ENCODE measurements at regions not wholly inside any gene's neighbourhood (a gene's known extent, or its start where the extent isn't known, plus 50 kb on each side); places are given as distances from the start of the nearest gene placed in this dataset.
"Not testable (repeated sequence)": the region's sequence is repeated elsewhere in the genome, so short reads cannot be mapped to it uniquely, and the experiment has no call there.

DNA sequence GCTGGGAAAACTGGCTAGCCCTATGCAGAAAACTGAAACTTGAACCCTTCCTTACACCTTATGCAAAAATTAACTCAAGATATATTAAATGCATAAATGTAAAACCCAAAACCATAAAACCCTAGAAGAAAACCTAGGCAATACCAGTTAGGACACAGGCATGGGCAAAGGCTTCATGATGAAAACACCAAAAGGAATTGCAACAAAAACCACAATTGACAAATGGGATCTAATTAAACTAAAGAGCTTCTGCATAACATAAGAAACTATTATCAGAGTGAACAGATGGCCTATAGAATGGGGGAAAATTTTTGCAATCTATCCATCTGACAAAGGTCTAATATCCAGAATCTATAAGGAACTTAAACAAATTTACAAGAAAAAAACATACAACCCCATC, 192.9 kb upstream of the SLC7A11 start:
- not testable (repeated sequence) for H3K27ac ChIP-seq (ENCODE audit: low read depth in 2 of 2, low read length in 1 of 2); H3K36me3 ChIP-seq (ENCODE audit: control insufficient read depth in 2 of 2, insufficient read depth in 2 of 2, low read length in 1 of 2); H3K4me1 ChIP-seq (ENCODE audit: control insufficient read depth in 2 of 2, insufficient read depth in 2 of 2, low read length in 1 of 2); H3K4me3 ChIP-seq (ENCODE audit: low read depth in 1 of 2, low read length in 2 of 2); H3K27me3 ChIP-seq (ENCODE audit: control insufficient read depth in 1 of 2, insufficient read depth in 2 of 2, low read length in 2 of 2); H3K9me3 ChIP-seq (ENCODE audit: control insufficient read depth in 2 of 2, insufficient read depth in 1 of 2, low read depth in 1 of 2, low read length in 1 of 2)

DNA sequence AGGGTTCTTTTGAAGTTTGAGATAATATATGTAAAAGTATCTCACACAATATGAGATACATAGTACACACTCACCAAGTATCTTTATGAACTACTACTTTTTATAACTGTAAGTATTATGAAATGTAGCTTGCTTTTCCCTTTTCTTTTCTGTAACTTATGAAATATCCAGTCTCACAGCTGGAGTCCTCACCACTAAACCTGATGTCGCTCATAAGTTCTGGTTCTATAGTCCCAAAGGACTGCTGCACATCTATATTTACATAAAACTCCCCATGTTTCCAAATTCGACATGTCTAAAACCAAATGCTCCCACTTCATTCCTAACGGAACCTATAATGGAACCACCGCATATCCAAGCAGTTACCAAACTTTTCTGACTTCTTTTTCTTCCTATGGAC, 186.5 kb upstream of the SLC7A11 start:
- no peak overlapping the region for H3K27ac ChIP-seq (ENCODE audit: low read depth in 2 of 2, low read length in 1 of 2)
- 92 to 94% methylated on average over 4 of the region's 4 CpGs for WGBS, 2 donors
- no peaks in the 10 kb centered on the region for H3K4me1 ChIP-seq (ENCODE audit: control insufficient read depth in 2 of 2, insufficient read depth in 2 of 2, low read length in 1 of 2)
- no peaks in the 10 kb centered on the region for H3K27me3 ChIP-seq (ENCODE audit: control insufficient read depth in 1 of 2, insufficient read depth in 2 of 2, low read length in 2 of 2)
- no peaks in the 10 kb centered on the region for H3K36me3 ChIP-seq (ENCODE audit: control insufficient read depth in 2 of 2, insufficient read depth in 2 of 2, low read length in 1 of 2)
- H3K4me3 ChIP-seq (ENCODE audit: low read depth in 1 of 2, low read length in 2 of 2), result no peak overlapping the region
- no peaks in the 10 kb centered on the region for H3K9me3 ChIP-seq (ENCODE audit: control insufficient read depth in 2 of 2, insufficient read depth in 1 of 2, low read depth in 1 of 2, low read length in 1 of 2)

DNA sequence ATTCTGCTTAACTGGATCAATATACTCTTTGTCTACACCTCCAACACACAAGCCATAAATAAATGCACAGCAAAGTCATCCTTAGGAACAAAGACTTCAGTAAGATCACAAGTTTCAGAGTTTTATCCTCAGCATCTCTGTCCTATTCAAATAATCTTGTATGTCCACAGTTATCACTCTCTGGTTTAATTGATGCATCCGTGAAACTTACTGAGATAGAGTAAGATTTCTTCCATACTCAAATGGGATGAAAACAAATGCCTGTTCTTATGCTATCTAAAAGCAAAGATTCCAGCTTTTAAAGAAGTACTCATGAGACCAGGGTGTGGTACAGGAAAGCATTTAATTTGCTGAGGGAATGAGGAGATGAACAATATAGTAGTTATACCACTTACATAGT, 184.6 kb upstream of the SLC7A11 start:
- 90 to 93% methylated on average over 1 of the region's 1 CpG for WGBS, 2 donors
- Histone ChIP-seq H3K36me3 (ENCODE audit: control insufficient read depth in 2 of 2, insufficient read depth in 2 of 2, low read length in 1 of 2) (no peaks in the 10 kb centered on the region), H3K4me3 (ENCODE audit: low read depth in 1 of 2, low read length in 2 of 2) (no peak overlapping the region), H3K4me1 (ENCODE audit: control insufficient read depth in 2 of 2, insufficient read depth in 2 of 2, low read length in 1 of 2) (no peaks in the 10 kb centered on the region), H3K9me3 (ENCODE audit: control insufficient read depth in 2 of 2, insufficient read depth in 1 of 2, low read depth in 1 of 2, low read length in 1 of 2) (no peaks in the 10 kb centered on the region), H3K27ac (ENCODE audit: low read depth in 2 of 2, low read length in 1 of 2) (no peak overlapping the region), H3K27me3 (ENCODE audit: control insufficient read depth in 1 of 2, insufficient read depth in 2 of 2, low read length in 2 of 2) (no peaks in the 10 kb centered on the region)

DNA sequence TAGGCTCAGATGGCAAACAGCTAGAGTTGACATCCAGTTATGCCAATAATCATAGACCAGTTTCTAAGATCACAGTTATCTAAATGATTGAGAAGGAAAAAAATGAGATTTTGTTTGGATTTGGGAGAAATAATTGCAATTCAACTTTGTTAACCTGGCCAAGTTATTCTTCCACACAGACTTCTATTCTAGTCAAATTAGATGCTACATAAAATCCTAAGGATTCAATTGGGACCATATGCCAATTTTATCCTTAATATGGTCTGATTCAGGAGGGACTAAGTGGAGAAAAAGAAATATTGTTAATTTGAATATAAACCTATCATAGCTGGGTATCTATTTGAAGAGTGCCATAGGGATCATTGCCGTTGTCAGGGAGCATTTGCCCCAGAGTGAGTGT, 178.3 kb upstream of the SLC7A11 start:
- no peaks in the 10 kb centered on the region for H3K27me3 ChIP-seq (ENCODE audit: control insufficient read depth in 1 of 2, insufficient read depth in 2 of 2, low read length in 2 of 2)
- no peaks in the 10 kb centered on the region for H3K9me3 ChIP-seq (ENCODE audit: control insufficient read depth in 2 of 2, insufficient read depth in 1 of 2, low read depth in 1 of 2, low read length in 1 of 2)
- no peak overlapping the region for H3K27ac ChIP-seq (ENCODE audit: low read depth in 2 of 2, low read length in 1 of 2)
- H3K36me3 ChIP-seq (ENCODE audit: control insufficient read depth in 2 of 2, insufficient read depth in 2 of 2, low read length in 1 of 2), result no peaks in the 10 kb centered on the region
- no peak overlapping the region for H3K4me3 ChIP-seq (ENCODE audit: low read depth in 1 of 2, low read length in 2 of 2)
- H3K4me1 ChIP-seq (ENCODE audit: control insufficient read depth in 2 of 2, insufficient read depth in 2 of 2, low read length in 1 of 2), result no peaks in the 10 kb centered on the region
- whole genome bisulfite sequencing, 2 donors, result 88 to 91% methylated on average over 1 of the region's 1 CpG

DNA sequence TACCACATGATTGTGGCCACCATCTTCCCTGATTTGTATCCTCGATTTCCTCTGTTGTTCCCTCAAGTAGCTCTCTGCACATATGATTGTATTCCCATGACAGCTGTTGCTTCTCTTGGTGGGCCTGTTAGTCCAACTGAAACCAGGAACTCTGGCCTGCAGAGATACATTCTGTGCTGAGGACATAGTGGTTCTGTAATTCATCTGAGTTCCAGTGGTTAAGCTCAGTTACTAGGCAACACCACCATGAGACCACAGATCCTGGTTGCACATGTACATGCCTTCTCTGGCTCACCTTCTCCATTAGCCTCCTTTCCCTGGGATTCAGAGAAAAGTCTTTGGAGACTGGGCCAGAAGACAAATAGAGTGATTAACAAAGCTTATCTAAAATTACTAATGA, 172.1 kb upstream of the SLC7A11 start:
- no peak overlapping the region for H3K27ac ChIP-seq (ENCODE audit: low read depth in 2 of 2, low read length in 1 of 2)
- H3K36me3 ChIP-seq (ENCODE audit: control insufficient read depth in 2 of 2, insufficient read depth in 2 of 2, low read length in 1 of 2), result no peaks in the 10 kb centered on the region
- H3K27me3 ChIP-seq (ENCODE audit: control insufficient read depth in 1 of 2, insufficient read depth in 2 of 2, low read length in 2 of 2), result no peaks in the 10 kb centered on the region
- no peaks in the 10 kb centered on the region for H3K9me3 ChIP-seq (ENCODE audit: control insufficient read depth in 2 of 2, insufficient read depth in 1 of 2, low read depth in 1 of 2, low read length in 1 of 2)
- whole genome bisulfite sequencing, 2 donors, result 81 to 82% methylated on average over 1 of the region's 1 CpG
- no peak overlapping the region for H3K4me3 ChIP-seq (ENCODE audit: low read depth in 1 of 2, low read length in 2 of 2)
- H3K4me1 ChIP-seq (ENCODE audit: control insufficient read depth in 2 of 2, insufficient read depth in 2 of 2, low read length in 1 of 2), result no peaks in the 10 kb centered on the region

DNA sequence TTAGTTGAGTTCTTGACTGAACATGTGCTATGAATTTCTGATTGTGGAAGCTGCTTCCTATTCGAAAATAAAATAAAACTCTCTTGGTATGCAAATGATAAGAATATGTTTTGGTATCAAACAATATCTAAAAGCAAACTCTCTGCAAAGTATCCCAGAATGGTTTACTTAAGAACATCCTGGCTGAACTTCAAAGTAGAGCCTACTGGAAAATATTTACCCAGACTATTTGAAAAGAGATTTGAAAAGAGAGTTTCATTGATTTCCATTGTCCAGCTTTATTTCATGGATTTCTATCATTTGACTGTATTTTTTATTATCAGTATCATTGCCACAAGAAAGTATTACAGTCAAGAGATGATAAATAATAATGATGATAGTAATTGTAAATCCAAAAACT, 171.1 kb upstream of the SLC7A11 start:
- 50 to 52% methylated on average over 1 of the region's 1 CpG for WGBS, 2 donors
- no peaks in the 10 kb centered on the region for H3K9me3 ChIP-seq (ENCODE audit: control insufficient read depth in 2 of 2, insufficient read depth in 1 of 2, low read depth in 1 of 2, low read length in 1 of 2)
- H3K36me3 ChIP-seq (ENCODE audit: control insufficient read depth in 2 of 2, insufficient read depth in 2 of 2, low read length in 1 of 2), result no peaks in the 10 kb centered on the region
- no peaks in the 10 kb centered on the region for H3K27me3 ChIP-seq (ENCODE audit: control insufficient read depth in 1 of 2, insufficient read depth in 2 of 2, low read length in 2 of 2)
- H3K4me1 ChIP-seq (ENCODE audit: control insufficient read depth in 2 of 2, insufficient read depth in 2 of 2, low read length in 1 of 2), result no peaks in the 10 kb centered on the region
- no peak overlapping the region for H3K4me3 ChIP-seq (ENCODE audit: low read depth in 1 of 2, low read length in 2 of 2)
- H3K27ac ChIP-seq (ENCODE audit: low read depth in 2 of 2, low read length in 1 of 2), result no peak overlapping the region

DNA sequence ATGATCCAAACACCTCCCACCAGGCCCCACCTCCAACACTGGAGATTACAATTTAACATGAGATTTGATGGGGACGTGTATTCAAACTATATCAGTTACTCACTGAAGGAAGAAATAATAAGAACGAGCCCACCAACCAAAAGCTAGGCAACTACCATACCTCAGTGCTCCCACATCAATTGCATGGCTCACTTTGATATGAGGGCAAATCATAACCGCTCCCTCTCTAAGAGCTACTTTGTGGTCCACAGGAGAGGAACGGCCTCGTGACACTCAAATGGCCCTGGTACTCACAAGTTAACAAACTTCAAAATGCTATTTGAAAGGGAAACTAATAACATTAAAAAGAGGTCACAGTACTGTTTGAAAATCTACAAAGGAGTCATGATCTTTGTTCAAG, 170.7 kb upstream of the SLC7A11 start:
- Histone ChIP-seq H3K36me3 (ENCODE audit: control insufficient read depth in 2 of 2, insufficient read depth in 2 of 2, low read length in 1 of 2) (no peaks in the 10 kb centered on the region), H3K9me3 (ENCODE audit: control insufficient read depth in 2 of 2, insufficient read depth in 1 of 2, low read depth in 1 of 2, low read length in 1 of 2) (no peaks in the 10 kb centered on the region), H3K4me1 (ENCODE audit: control insufficient read depth in 2 of 2, insufficient read depth in 2 of 2, low read length in 1 of 2) (no peaks in the 10 kb centered on the region), H3K27me3 (ENCODE audit: control insufficient read depth in 1 of 2, insufficient read depth in 2 of 2, low read length in 2 of 2) (no peaks in the 10 kb centered on the region), H3K27ac (ENCODE audit: low read depth in 2 of 2, low read length in 1 of 2) (no peak overlapping the region), H3K4me3 (ENCODE audit: low read depth in 1 of 2, low read length in 2 of 2) (no peak overlapping the region)
- WGBS, 2 donors, result 88% methylated on average over 5 of the region's 5 CpGs

DNA sequence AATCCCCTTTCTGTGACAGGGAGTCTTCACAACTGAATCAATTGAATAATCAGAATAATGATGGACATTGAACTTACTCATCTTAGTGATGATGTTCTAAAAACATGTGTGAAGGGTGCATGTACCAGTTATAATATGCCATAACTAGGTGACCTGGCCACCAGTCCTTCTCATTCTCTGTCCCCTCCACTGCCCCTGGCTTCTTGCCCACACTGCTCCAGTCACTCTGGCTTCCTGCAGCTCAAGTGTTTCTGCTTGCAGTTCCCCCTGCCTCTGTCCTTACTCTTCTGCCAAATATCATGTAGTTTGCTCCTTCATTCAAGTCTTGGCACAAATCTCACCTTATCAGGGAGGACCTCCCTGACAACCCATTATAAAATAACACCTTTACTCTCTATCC, 168.1 kb upstream of the SLC7A11 start:
- Histone ChIP-seq H3K36me3 (ENCODE audit: control insufficient read depth in 2 of 2, insufficient read depth in 2 of 2, low read length in 1 of 2) (no peaks in the 10 kb centered on the region), H3K27me3 (ENCODE audit: control insufficient read depth in 1 of 2, insufficient read depth in 2 of 2, low read length in 2 of 2) (no peaks in the 10 kb centered on the region), H3K9me3 (ENCODE audit: control insufficient read depth in 2 of 2, insufficient read depth in 1 of 2, low read depth in 1 of 2, low read length in 1 of 2) (no peaks in the 10 kb centered on the region), H3K4me3 (ENCODE audit: low read depth in 1 of 2, low read length in 2 of 2) (no peak overlapping the region), H3K4me1 (ENCODE audit: control insufficient read depth in 2 of 2, insufficient read depth in 2 of 2, low read length in 1 of 2) (no peaks in the 10 kb centered on the region), H3K27ac (ENCODE audit: low read depth in 2 of 2, low read length in 1 of 2) (no peak overlapping the region)

DNA sequence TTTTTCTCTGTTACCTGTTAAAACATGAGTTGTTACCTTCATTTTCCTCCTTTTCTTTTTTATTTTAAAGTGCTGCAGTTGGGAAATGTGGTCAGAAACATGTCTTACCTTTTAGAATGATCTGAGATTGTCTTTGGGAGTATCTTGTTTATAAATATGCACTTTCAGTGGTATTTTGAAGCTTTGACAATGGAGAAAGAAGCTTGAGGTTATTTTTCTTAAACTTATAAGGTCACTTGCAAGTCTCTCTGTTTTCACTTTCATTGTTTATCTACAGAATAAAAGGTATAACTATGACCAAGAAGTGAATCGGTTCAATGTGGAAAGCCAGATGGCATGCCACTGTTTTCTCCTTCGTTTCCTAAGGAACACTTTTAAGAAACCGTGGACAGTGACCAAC, 167.5 kb upstream of the SLC7A11 start:
- 74 to 81% methylated on average over 3 of the region's 3 CpGs for WGBS, 2 donors
- Histone ChIP-seq H3K9me3 (ENCODE audit: control insufficient read depth in 2 of 2, insufficient read depth in 1 of 2, low read depth in 1 of 2, low read length in 1 of 2) (no peaks in the 10 kb centered on the region), H3K27me3 (ENCODE audit: control insufficient read depth in 1 of 2, insufficient read depth in 2 of 2, low read length in 2 of 2) (no peaks in the 10 kb centered on the region), H3K27ac (ENCODE audit: low read depth in 2 of 2, low read length in 1 of 2) (no peak overlapping the region), H3K4me1 (ENCODE audit: control insufficient read depth in 2 of 2, insufficient read depth in 2 of 2, low read length in 1 of 2) (no peaks in the 10 kb centered on the region), H3K4me3 (ENCODE audit: low read depth in 1 of 2, low read length in 2 of 2) (no peak overlapping the region), H3K36me3 (ENCODE audit: control insufficient read depth in 2 of 2, insufficient read depth in 2 of 2, low read length in 1 of 2) (no peaks in the 10 kb centered on the region)

DNA sequence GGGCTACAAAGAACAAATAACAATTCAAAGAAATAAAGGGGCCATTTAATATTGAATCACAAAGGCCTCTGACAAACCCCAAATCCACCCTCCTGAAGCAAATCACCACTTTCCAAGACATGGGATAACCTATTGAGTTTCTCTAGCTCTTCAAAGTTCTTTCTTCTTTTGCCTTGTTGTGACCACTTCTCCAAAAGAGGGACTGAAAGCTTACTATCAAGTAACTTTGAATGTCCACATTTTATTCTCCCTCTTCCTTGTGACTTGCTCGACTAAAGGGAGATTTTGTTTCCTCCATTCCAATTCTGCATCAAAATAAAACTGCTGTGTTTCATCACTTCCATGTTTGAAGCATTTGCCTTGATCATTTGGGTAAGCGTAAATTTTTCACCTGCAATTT, 166.6 kb upstream of the SLC7A11 start:
- no peaks in the 10 kb centered on the region for H3K36me3 ChIP-seq (ENCODE audit: control insufficient read depth in 2 of 2, insufficient read depth in 2 of 2, low read length in 1 of 2)
- no peak overlapping the region for H3K27ac ChIP-seq (ENCODE audit: low read depth in 2 of 2, low read length in 1 of 2)
- no peak overlapping the region for H3K4me3 ChIP-seq (ENCODE audit: low read depth in 1 of 2, low read length in 2 of 2)
- H3K9me3 ChIP-seq (ENCODE audit: control insufficient read depth in 2 of 2, insufficient read depth in 1 of 2, low read depth in 1 of 2, low read length in 1 of 2), result no peaks in the 10 kb centered on the region
- WGBS, 2 donors, result 68 to 89% methylated on average over 2 of the region's 2 CpGs
- no peaks in the 10 kb centered on the region for H3K4me1 ChIP-seq (ENCODE audit: control insufficient read depth in 2 of 2, insufficient read depth in 2 of 2, low read length in 1 of 2)
- H3K27me3 ChIP-seq (ENCODE audit: control insufficient read depth in 1 of 2, insufficient read depth in 2 of 2, low read length in 2 of 2), result no peaks in the 10 kb centered on the region
